GM12878 (cell line): ENCODE measurements at regions not wholly inside any gene's neighbourhood (a gene's known extent, or its start where the extent isn't known, plus 50 kb on each side); places are given as distances from the start of the nearest gene placed in this dataset.

Experiments used
- ATAC-seq: fragments of 200-7000 bp; cut with Tn5 transposase; 3 replicates; pipeline ENCODE4 v1.9.1; 2020; ENCODE audit warnings: mild to moderate bottlenecking, moderate library complexity
- BruUV-seq: library from RNA; stranded (reverse); fragments of 400-500 nt; replicated peaks from 2 replicates; lab custom pipeline; 2021; lab: Mats Ljungman, UMichigan
- CTCF ChIA-PET: fragments of 300-600 bp; sonication (Branson Sonifier 250); formaldehyde crosslinking; extraction: SDS; loops from one replicate; lab custom pipeline; 2021; ENCODE audit warnings: inconsistent platforms; lab: Yijun Ruan, JAX
- POLR2A ChIA-PET: fragments of 350-600 bp; formaldehyde crosslinking; extraction: SDS; loops from one replicate; lab custom pipeline; 2021; ENCODE audit warnings: inconsistent platforms; lab: Charles Lee
- RAD21 ChIA-PET: fragments of 300-600 bp; sonication (Branson Sonifier 250); formaldehyde crosslinking; loops from one replicate; lab custom pipeline; 2023; ENCODE audit warnings: antibody characterized with exemption; ENCODE audit not compliant: unreplicated experiment; lab: Charles Lee
- SMC1A ChIA-PET: fragments of 300-600 bp; sonication (Branson Sonifier 250); formaldehyde crosslinking; loops from one replicate; lab custom pipeline; 2023; ENCODE audit not compliant: unreplicated experiment, uncharacterized antibody; lab: Charles Lee
- DNase-seq: peaks from one replicate; pipeline ENCODE4 v3.0.0-alpha.2; 2011; ENCODE audit warnings: low read depth, low spot score
- FAIRE-seq: peaks from 3 replicates; lab custom pipeline; 2011; peaks lifted over from hg19 to GRCh38; lab: Jason Lieb, UNC
- H2AFZ ChIP-seq: 2 replicates; pipeline ENCODE4 v1.6.0; 2011; ENCODE audit warnings: low read depth, low read length, control low read depth; ENCODE audit not compliant: control insufficient read depth
- H3K27ac ChIP-seq: 2 replicates; pipeline ENCODE4 v1.5.1; 2011; ENCODE audit warnings: control low read depth; ENCODE audit not compliant: control insufficient read depth, insufficient read depth
- H3K27me3 ChIP-seq, 2 experiments: replicated peaks in 1 of 2; 2 replicates each; pipeline versions ENCODE4 v1.6.0 to v1.6.1; 2011; ENCODE audit warnings: low read length in 1 of 2; ENCODE audit not compliant: control insufficient read depth in 2 of 2, insufficient read depth in 2 of 2
- H3K36me3 ChIP-seq, 2 experiments: 2 replicates each; pipeline ENCODE4 v1.5.1; 2011; ENCODE audit warnings: low read length in 1 of 2; ENCODE audit not compliant: control insufficient read depth in 2 of 2, insufficient read depth in 2 of 2
- H3K4me1 ChIP-seq: 2 replicates; pipeline ENCODE4 v1.6.1; 2011; ENCODE audit warnings: mild to moderate bottlenecking, low read length, moderate library complexity, mixed read lengths; ENCODE audit not compliant: control insufficient read depth, insufficient read depth
- H3K4me2 ChIP-seq: 2 replicates; pipeline ENCODE4 v1.6.0; 2011; ENCODE audit warnings: control low read depth; ENCODE audit not compliant: control insufficient read depth, insufficient read depth
- H3K4me3 ChIP-seq: fragments of 200-600 bp; sonication (generic); 2 replicates; pipeline ENCODE4 v1.5.1; 2016
- H3K79me2 ChIP-seq: 2 replicates; pipeline ENCODE4 v1.6.0; 2011; ENCODE audit warnings: low read length; ENCODE audit not compliant: control insufficient read depth, insufficient read depth
- H3K9ac ChIP-seq: 2 replicates; pipeline ENCODE4 v1.8.0; 2011; ENCODE audit warnings: low read length, control low read depth, mixed read lengths; ENCODE audit not compliant: control insufficient read depth, insufficient read depth
- H3K9me3 ChIP-seq: replicated peaks from 3 replicates; pipeline ENCODE4 v1.5.1; 2011; ENCODE audit warnings: mild to moderate bottlenecking, low read length; ENCODE audit not compliant: control insufficient read depth, insufficient read depth
- H4K20me1 ChIP-seq: 2 replicates; pipeline ENCODE4 v1.6.0; 2011; ENCODE audit not compliant: control insufficient read depth, insufficient read depth
- ATF2 ChIP-seq: IDR thresholded peaks from 2 replicates; pipeline ENCODE4 v1.6.1; 2012; ENCODE audit warnings: low read length, inconsistent platforms
- CBFB ChIP-seq: IDR thresholded peaks from 2 replicates; pipeline ENCODE4 v1.6.1; 2016; ENCODE audit warnings: antibody characterized with exemption, low read depth
- HCFC1 ChIP-seq: fragments of 150-350 bp; IDR thresholded peaks from 2 replicates; pipeline ENCODE4 v1.6.1; 2014; ENCODE audit warnings: low read length
- HDGF ChIP-seq: fragments of 450-650 bp; IDR thresholded peaks from 2 replicates; pipeline ENCODE4 v1.6.1; 2016; ENCODE audit warnings: antibody characterized with exemption
- KAT2A ChIP-seq: conservative IDR thresholded peaks from 2 replicates; pipeline ENCODE4 v1.6.1; 2011; ENCODE audit warnings: low read depth, low read length; ENCODE audit not compliant: control insufficient read depth
- NKRF ChIP-seq: fragments of 450-650 bp; conservative IDR thresholded peaks from 2 replicates; pipeline ENCODE4 v1.6.1; 2017; ENCODE audit warnings: mild to moderate bottlenecking, moderate library complexity
- PKNOX1 ChIP-seq: fragments of 450-650 bp; IDR thresholded peaks from 2 replicates; pipeline ENCODE4 v1.6.1; 2016; ENCODE audit warnings: mild to moderate bottlenecking
- PRDM15 ChIP-seq: fragments of 450-650 bp; formaldehyde crosslinking; IDR thresholded peaks from 2 replicates; pipeline ENCODE4 v1.4.0; 2020; ENCODE audit warnings: mild to moderate bottlenecking, moderate library complexity
- SUPT20H ChIP-seq: IDR thresholded peaks from 2 replicates; pipeline ENCODE4 v1.6.1; 2011; ENCODE audit warnings: low read depth, mild to moderate bottlenecking, low read length, moderate library complexity, borderline replicate concordance; ENCODE audit not compliant: control insufficient read depth
- ZBTB40 ChIP-seq: fragments of 450-650 bp; IDR thresholded peaks from 2 replicates; pipeline ENCODE4 v1.6.1; 2016; ENCODE audit warnings: mild to moderate bottlenecking, moderate library complexity, borderline replicate concordance
- WGBS: methylation state at CpG from one replicate; pipeline ENCODE4 v1.1.6; 2016; ENCODE audit warnings: low lambda C conversion rate; ENCODE audit not compliant: insufficient replicate concordance, insufficient coverage; ENCODE audit errors: missing lambda C conversion rate; 5-methylcytosine and 5-hydroxymethylcytosine counted together
- in situ Hi-C: fragments of 300-500 bp; cut with MboI; formaldehyde crosslinking; loops from 9 replicates; pipeline ENCODE4 v1.14.3; 2018; ENCODE audit warnings: mixed read lengths
- intact Hi-C: fragments of 100-400 bp; cut with micrococcal nuclease; formaldehyde crosslinking; loops from one replicate; pipeline ENCODE4 v1.14.2; 2022; ENCODE audit not compliant: unreplicated experiment

GRCh38 chr7:81031243-81031642 lies 112.4 kb upstream of the SEMA3C start (continued):
- TF ChIP-seq ZBTB40 (no peak), SUPT20H (no peak), KAT2A (no peak)

GRCh38 chr7:81030472-81030871 lies 111.6 kb upstream of the SEMA3C start:
- DNase-seq (no peak), FAIRE-seq (no peak), ATAC-seq (no peak)
- Histone ChIP-seq H4K20me1 (no peaks in the 10 kb centered on the region), H3K9me3 (no peaks in the 10 kb centered on the region), H3K79me2 (no peaks in the 10 kb centered on the region), H3K9ac (no peak overlapping the region), H3K4me3 (no peak overlapping the region), H2AFZ (no peak overlapping the region), H3K36me3 (no peaks in the 10 kb centered on the region)
- SMC1A ChIA-PET, result no interaction called here
- 2% methylated on average over 3 of the region's 3 CpGs for WGBS
- POLR2A ChIA-PET, result no interaction called here
- RAD21 ChIA-PET, result no interaction called here
- CTCF ChIA-PET, result no interaction called here
- in situ Hi-C loops, result no loop called here
- TF ChIP-seq PKNOX1, result no peak
- no peak for TF ChIP-seq NKRF
- TF ChIP-seq HCFC1, result no peak
- no peak for TF ChIP-seq HDGF
- TF ChIP-seq PRDM15, result no peak
- TF ChIP-seq CBFB, result no peak
- no peak for TF ChIP-seq ATF2
- TF ChIP-seq, all 136 proteins: peak for 0
- no peak overlapping the region for H3K27ac ChIP-seq
- intact Hi-C loops, result no loop called here
- no peak overlapping the region for H3K4me2 ChIP-seq
- no peaks in the 10 kb centered on the region for H3K4me1 ChIP-seq
- no peaks in the 10 kb centered on the region for H3K27me3 ChIP-seq
- BruUV-seq, result no TSS peak
